Esophagus squamous epithelium (tissue), 5 donors: ENCODE measurements at regions not wholly inside any gene's neighbourhood (a gene's known extent, or its start where the extent isn't known, plus 50 kb on each side); places are given as distances from the start of the nearest gene placed in this dataset.

ENCODE experiments used
- DNase-seq: peaks from one replicate; lab custom pipeline; 2025; lab: John Stamatoyannopoulos, UW
- H3K27ac ChIP-seq, 4 donors: fragments of 200-600 bp; sonication (generic); one replicate each; pipeline ENCODE4 v1.5.1; 2016 to 2019; ENCODE audit warnings: mild to moderate bottlenecking in 1 of 4
- H3K27me3 ChIP-seq, 4 donors: fragments of 200-600 bp; sonication (generic); 1 replicate in 3 of 4; 2 replicates in 1 of 4; pipeline versions ENCODE4 v1.5.1 to v1.6.0; 2017 to 2021; ENCODE audit warnings: antibody characterized with exemption in 1 of 4
- H3K36me3 ChIP-seq, 3 donors: fragments of 200-600 bp; sonication (generic); one replicate each; pipeline ENCODE4 v1.5.1; 2016 to 2019
- H3K4me1 ChIP-seq, 3 donors: fragments of 200-600 bp; sonication (generic); one replicate each; pipeline ENCODE4 v1.5.1; 2017 to 2019
- H3K4me3 ChIP-seq, 4 donors: fragments of 200-600 bp; sonication (generic); 1 replicate in 3 of 4; 2 replicates in 1 of 4; pipeline ENCODE4 v1.5.1; 2016 to 2019; ENCODE audit warnings: mild to moderate bottlenecking in 2 of 4, moderate library complexity in 1 of 4
- H3K9me3 ChIP-seq, 3 donors: fragments of 200-600 bp; sonication (generic); one replicate each; pipeline ENCODE4 v1.5.1; 2016 to 2019
- POLR2A ChIP-seq, 4 donors: fragments of 450-650 bp; IDR thresholded peaks; one replicate each; pipeline ENCODE4 v1.6.1; 2017; ENCODE audit warnings: antibody characterized with exemption in 4 of 4, mild to moderate bottlenecking in 4 of 4, moderate library complexity in 3 of 4
- WGBS, 2 donors: methylation state at CpG; one replicate each; pipeline ENCODE4 v1.1.5; 2018; 5-methylcytosine and 5-hydroxymethylcytosine counted together
- intact Hi-C: fragments of 100-400 bp; cut with DNase I; formaldehyde crosslinking; loops from one replicate; pipeline ENCODE4 v1.15.0; 2022
- TF ChIP-seq, protein P1 (sequence below), 6 experiments: fragments of 450-650 bp in 4 of 6; fragments of 200-600 bp in 2 of 6; sonication (generic) in 2 of 6; IDR thresholded peaks; one replicate each; pipeline ENCODE4 v1.5.1; 2016 to 2019; ENCODE audit warnings: antibody characterized with exemption in 6 of 6, mild to moderate bottlenecking in 4 of 6, moderate library complexity in 4 of 6
- donor health status: DM: yes; HTN: yes; CAD: no.

GRCh38 chr6:56749632-56750151 lies 107.0 kb upstream of the DST start:
- WGBS, 2 donors = 38 to 67% methylated on average over 1 to 3 of the region's 3 CpGs
- Histone ChIP-seq H3K27me3 (no peaks in the 10 kb centered on the region), H3K36me3 (no peaks in the 10 kb centered on the region), H3K4me3 (no peak overlapping the region), H3K27ac (peak overlapping the region in 2 of 4 donors; percentile 26 to 62), H3K9me3 (no peaks in the 10 kb centered on the region), H3K4me1 (peaks cover 0 to 17% (median 7%) of the 10 kb centered on the region in 3 donors)
- intact Hi-C loops = no loop called here
- no peak for DNase-seq
- TF ChIP-seq, protein P1, sequence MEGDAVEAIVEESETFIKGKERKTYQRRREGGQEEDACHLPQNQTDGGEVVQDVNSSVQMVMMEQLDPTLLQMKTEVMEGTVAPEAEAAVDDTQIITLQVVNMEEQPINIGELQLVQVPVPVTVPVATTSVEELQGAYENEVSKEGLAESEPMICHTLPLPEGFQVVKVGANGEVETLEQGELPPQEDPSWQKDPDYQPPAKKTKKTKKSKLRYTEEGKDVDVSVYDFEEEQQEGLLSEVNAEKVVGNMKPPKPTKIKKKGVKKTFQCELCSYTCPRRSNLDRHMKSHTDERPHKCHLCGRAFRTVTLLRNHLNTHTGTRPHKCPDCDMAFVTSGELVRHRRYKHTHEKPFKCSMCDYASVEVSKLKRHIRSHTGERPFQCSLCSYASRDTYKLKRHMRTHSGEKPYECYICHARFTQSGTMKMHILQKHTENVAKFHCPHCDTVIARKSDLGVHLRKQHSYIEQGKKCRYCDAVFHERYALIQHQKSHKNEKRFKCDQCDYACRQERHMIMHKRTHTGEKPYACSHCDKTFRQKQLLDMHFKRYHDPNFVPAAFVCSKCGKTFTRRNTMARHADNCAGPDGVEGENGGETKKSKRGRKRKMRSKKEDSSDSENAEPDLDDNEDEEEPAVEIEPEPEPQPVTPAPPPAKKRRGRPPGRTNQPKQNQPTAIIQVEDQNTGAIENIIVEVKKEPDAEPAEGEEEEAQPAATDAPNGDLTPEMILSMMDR (IDR thresholded peaks at IDR 0.05) = no peak
- no peak for TF ChIP-seq POLR2A (IDR thresholded peaks at IDR 0.05)

- DNase-seq = no peak
- H3K27ac ChIP-seq = no peak overlapping the region
- TF ChIP-seq, protein P1 (IDR thresholded peaks at IDR 0.05) = no peak
- no peak for TF ChIP-seq POLR2A (IDR thresholded peaks at IDR 0.05)
Observed at GRCh38 chr6:56746767-56747504, 104.2 kb upstream of the DST start.

GRCh38 chr6:56745971-56746370 lies 103.3 kb upstream of the DST start:
- H3K27ac ChIP-seq = no peak overlapping the region
- 59 to 85% methylated on average over 2 of the region's 2 CpGs for WGBS, 2 donors
- no peak overlapping the region for H3K4me3 ChIP-seq
- intact Hi-C loops = no loop called here
- H3K9me3 ChIP-seq = no peaks in the 10 kb centered on the region
- H3K27me3 ChIP-seq = no peaks in the 10 kb centered on the region
- no peak for TF ChIP-seq POLR2A (IDR thresholded peaks at IDR 0.05)
- TF ChIP-seq, protein P1 (IDR thresholded peaks at IDR 0.05) = no peak
- H3K4me1 ChIP-seq = peaks cover 4 to 37% (median 7%) of the 10 kb centered on the region in 3 donors
- H3K36me3 ChIP-seq = no peaks in the 10 kb centered on the region
- no peak for DNase-seq

More at GRCh38 chr6:56746767-56747504, 104.2 kb upstream of the DST start:
- Histone ChIP-seq H3K27me3 (no peaks in the 10 kb centered on the region), H3K4me3 (no peak overlapping the region), H3K4me1 (peaks cover 4 to 28% (median 7%) of the 10 kb centered on the region in 3 donors), H3K9me3 (no peaks in the 10 kb centered on the region), H3K36me3 (no peaks in the 10 kb centered on the region)
- intact Hi-C loops = no loop called here
- WGBS, 2 donors = 58 to 59% methylated on average over 4 of the region's 4 CpGs

DNA sequence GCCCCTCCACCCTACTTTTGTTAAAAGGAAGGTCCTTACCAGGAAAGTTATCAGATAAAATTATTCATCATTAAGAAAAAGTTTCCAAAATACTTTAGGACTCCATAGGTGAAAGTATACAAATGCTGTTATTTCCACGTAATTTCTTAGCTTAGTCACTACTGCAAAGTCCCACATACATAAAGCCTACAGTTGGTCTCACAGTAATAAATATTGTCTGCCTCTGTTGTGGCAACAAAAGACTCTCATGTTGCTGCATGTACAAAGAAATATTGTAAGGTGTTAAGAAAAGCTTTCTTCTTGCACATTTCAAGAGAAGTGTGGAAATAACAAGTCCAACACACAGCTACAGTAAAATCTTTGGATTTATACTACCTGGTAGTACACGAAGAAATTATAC lies 102.4 kb upstream of the DST start:
- Histone ChIP-seq H3K9me3 (no peaks in the 10 kb centered on the region), H3K27ac (no peak overlapping the region), H3K4me1 (peaks cover 4 to 36% (median 7%) of the 10 kb centered on the region in 3 donors), H3K27me3 (no peaks in the 10 kb centered on the region), H3K4me3 (no peak overlapping the region), H3K36me3 (no peaks in the 10 kb centered on the region)
- TF ChIP-seq, protein P1 (IDR thresholded peaks at IDR 0.05) = no peak
- TF ChIP-seq POLR2A (IDR thresholded peaks at IDR 0.05) = no peak
- no peak for DNase-seq
- intact Hi-C loops = no loop called here
- 46 to 53% methylated on average over 2 of the region's 2 CpGs for WGBS, 2 donors

GRCh38 chr6:56744528-56744927 lies 101.8 kb upstream of the DST start:
- 63 to 81% methylated on average over 3 of the region's 3 CpGs for WGBS, 2 donors
- Histone ChIP-seq H3K27ac (no peak overlapping the region), H3K4me3 (no peak overlapping the region), H3K36me3 (no peaks in the 10 kb centered on the region), H3K4me1 (peaks cover 3 to 31% (median 4%) of the 10 kb centered on the region in 3 donors), H3K27me3 (no peaks in the 10 kb centered on the region), H3K9me3 (no peaks in the 10 kb centered on the region)
- intact Hi-C loops = no loop called here
- no peak for DNase-seq
- no peak for TF ChIP-seq POLR2A (IDR thresholded peaks at IDR 0.05)
- TF ChIP-seq, protein P1 (IDR thresholded peaks at IDR 0.05) = no peak
